HepG2 (cell line): ENCODE measurements at regions not wholly inside any gene's neighbourhood (a gene's known extent, or its start where the extent isn't known, plus 50 kb on each side); places are given as distances from the start of the nearest gene placed in this dataset.

Source experiments
- ATAC-seq: fragments of 200-7000 bp; cut with Tn5 transposase; 3 replicates; pipeline ENCODE4 v1.9.1; 2020; ENCODE audit warnings: mild to moderate bottlenecking, moderate library complexity
- BruUV-seq: library from RNA; stranded (reverse); fragments of 400-500 nt; replicated peaks from 2 replicates; lab custom pipeline; 2021; lab: Mats Ljungman, UMichigan
- CTCF ChIA-PET: fragments of 300-600 bp; formaldehyde crosslinking; extraction: SDS; loops from one replicate; lab custom pipeline; 2021; ENCODE audit warnings: low total read pairs, inconsistent platforms, low intra/inter-chr PET ratio; lab: Yijun Ruan, JAX
- POLR2A ChIA-PET: fragments of 350-600 bp; sonication (Branson Sonifier 250); formaldehyde crosslinking; loops from one replicate; lab custom pipeline; 2020; ENCODE audit warnings: antibody characterized with exemption, inconsistent platforms; lab: Yijun Ruan, JAX
- DNase-seq: peaks from one replicate; pipeline ENCODE4 v3.0.0-alpha.2; 2015; ENCODE audit warnings: low spot score
- FAIRE-seq: peaks from 3 replicates; lab custom pipeline; 2011; peaks lifted over from hg19 to GRCh38; lab: Jason Lieb, UNC
- H2AFZ ChIP-seq: one replicate; pipeline ENCODE4 v1.6.1; 2011; ENCODE audit warnings: low read length, inconsistent platforms
- H3K27ac ChIP-seq: fragments of 300-600 bp; 3 replicates; pipeline ENCODE4 v1.8.0; 2011; ENCODE audit warnings: mixed run types, mild to moderate bottlenecking, mixed read lengths, low read length, inconsistent platforms; ENCODE audit not compliant: insufficient read depth; ENCODE audit errors: extremely low read length
- H3K27me3 ChIP-seq, 2 experiments: fragments of 200-600 bp in 1 of 2; 2 replicates in 1 of 2; 3 replicates in 1 of 2; pipeline versions ENCODE4 v1.6.0 to v1.8.0; 2011; ENCODE audit warnings: low read length in 2 of 2, mild to moderate bottlenecking in 2 of 2, moderate library complexity in 2 of 2, inconsistent platforms in 1 of 2; ENCODE audit not compliant: insufficient read depth in 2 of 2, control insufficient read depth in 1 of 2
- H3K36me3 ChIP-seq, 2 experiments: fragments of 200-600 bp in 1 of 2; replicated peaks in 1 of 2; 2 replicates in 1 of 2; 3 replicates in 1 of 2; pipeline versions ENCODE4 v1.5.1 to v1.8.0; 2011; ENCODE audit warnings: low read length in 2 of 2, inconsistent platforms in 1 of 2; ENCODE audit not compliant: insufficient read depth in 2 of 2, control insufficient read depth in 1 of 2
- H3K4me1 ChIP-seq: 2 replicates; pipeline ENCODE4 v1.5.1; 2012; ENCODE audit warnings: low read length, inconsistent platforms; ENCODE audit not compliant: insufficient read depth
- H3K4me2 ChIP-seq: 2 replicates; pipeline ENCODE4 v1.6.0; 2011; ENCODE audit warnings: low read depth, low read length, inconsistent platforms
- H3K4me3 ChIP-seq, 3 experiments: fragments of 200-600 bp in 1 of 3; sonication (generic), shearing (Covaris generic) in 1 of 3; replicated peaks in 1 of 3; 2 replicates each; pipeline ENCODE4 v1.5.1; 2011 to 2016; ENCODE audit warnings: low read length in 3 of 3, inconsistent platforms in 2 of 3, low read depth in 2 of 3, mild to moderate bottlenecking in 2 of 3, control low read depth in 1 of 3, mixed read lengths in 1 of 3; ENCODE audit not compliant: insufficient read depth in 1 of 3
- H3K79me2 ChIP-seq: one replicate; pipeline ENCODE4 v1.6.1; 2011; ENCODE audit warnings: low read length, inconsistent platforms; ENCODE audit not compliant: insufficient read depth
- H3K9ac ChIP-seq: 2 replicates; pipeline ENCODE4 v1.6.0; 2011; ENCODE audit warnings: mild to moderate bottlenecking, low read depth, low read length, inconsistent platforms; ENCODE audit not compliant: insufficient read depth
- H3K9me3 ChIP-seq: 2 replicates; pipeline ENCODE4 v1.5.1; 2012; ENCODE audit warnings: mild to moderate bottlenecking, low read length
- H4K20me1 ChIP-seq: 2 replicates; pipeline ENCODE4 v1.6.0; 2011; ENCODE audit warnings: inconsistent platforms, mild to moderate bottlenecking, low read length, moderate library complexity; ENCODE audit not compliant: insufficient read depth
- CBX2 ChIP-seq, 2 experiments: fragments of 200-600 bp in 1 of 2; sonication (generic); formaldehyde crosslinking in 1 of 2; IDR thresholded peaks; 2 replicates each; pipeline versions ENCODE4 v1.7.0 to v1.8.1; 2018 to 2022; ENCODE audit warnings: low read depth in 2 of 2, low read length in 1 of 2, mild to moderate bottlenecking in 1 of 2, missing genetic modification reagents in 1 of 2
- HDAC2 ChIP-seq: sonication (generic); formaldehyde crosslinking; IDR thresholded peaks from 2 replicates; pipeline ENCODE4 v1.4.0; 2020; ENCODE audit warnings: missing genetic modification reagents
- MED13 ChIP-seq: sonication (generic); formaldehyde crosslinking; IDR thresholded peaks from 2 replicates; pipeline ENCODE4 v1.5.0; 2020; ENCODE audit warnings: missing genetic modification reagents
- SNAPC2 ChIP-seq: sonication (generic); formaldehyde crosslinking; IDR thresholded peaks from 2 replicates; pipeline ENCODE4 v1.8.1; 2022; ENCODE audit warnings: mild to moderate bottlenecking, missing genetic modification reagents
- TARDBP ChIP-seq: sonication (generic); formaldehyde crosslinking; IDR thresholded peaks from 2 replicates; pipeline ENCODE4 v1.8.0; 2022; ENCODE audit warnings: mild to moderate bottlenecking, missing genetic modification reagents
- ZNF10 ChIP-seq: sonication (generic); formaldehyde crosslinking; IDR thresholded peaks from 2 replicates; pipeline ENCODE4 v1.4.0; 2020; ENCODE audit warnings: mild to moderate bottlenecking, low read depth, missing genetic modification reagents, borderline replicate concordance
- WGBS: methylation state at CpG from one replicate; pipeline ENCODE4 v1.1.6; 2017; ENCODE audit warnings: low lambda C conversion rate; 5-methylcytosine and 5-hydroxymethylcytosine counted together
- in situ Hi-C: cut with HindIII; loops from 2 replicates; pipeline ENCODE4 v1.10.0; 2017; ENCODE audit warnings: low pct_unique_long_range_greater_than_20kb; ENCODE audit not compliant: extremely low pct_ligation_motif_present
- intact Hi-C: fragments of 100-400 bp; cut with micrococcal nuclease; formaldehyde crosslinking; loops from one replicate; pipeline ENCODE4 v1.10.0; 2022; ENCODE audit not compliant: unreplicated experiment
- TF ChIP-seq, protein P1 (sequence below): fragments of 450-650 bp; IDR thresholded peaks from 2 replicates; pipeline ENCODE4 v1.6.1; 2016
- TF ChIP-seq, protein P2 (sequence below): sonication (generic); formaldehyde crosslinking; conservative IDR thresholded peaks from 2 replicates; pipeline ENCODE4 v1.5.0; 2020; ENCODE audit warnings: missing genetic modification reagents
- TF ChIP-seq, protein P3 (sequence below): sonication (generic); formaldehyde crosslinking; IDR thresholded peaks from 2 replicates; pipeline ENCODE4 v1.5.0; 2020; ENCODE audit warnings: mild to moderate bottlenecking, missing genetic modification reagents, borderline replicate concordance
- TF ChIP-seq, protein P4 (sequence below): sonication (generic); formaldehyde crosslinking; IDR thresholded peaks from 2 replicates; pipeline ENCODE4 v1.8.0; 2022; ENCODE audit warnings: mild to moderate bottlenecking, missing genetic modification reagents; ENCODE audit not compliant: insufficient replicate concordance

DNA sequence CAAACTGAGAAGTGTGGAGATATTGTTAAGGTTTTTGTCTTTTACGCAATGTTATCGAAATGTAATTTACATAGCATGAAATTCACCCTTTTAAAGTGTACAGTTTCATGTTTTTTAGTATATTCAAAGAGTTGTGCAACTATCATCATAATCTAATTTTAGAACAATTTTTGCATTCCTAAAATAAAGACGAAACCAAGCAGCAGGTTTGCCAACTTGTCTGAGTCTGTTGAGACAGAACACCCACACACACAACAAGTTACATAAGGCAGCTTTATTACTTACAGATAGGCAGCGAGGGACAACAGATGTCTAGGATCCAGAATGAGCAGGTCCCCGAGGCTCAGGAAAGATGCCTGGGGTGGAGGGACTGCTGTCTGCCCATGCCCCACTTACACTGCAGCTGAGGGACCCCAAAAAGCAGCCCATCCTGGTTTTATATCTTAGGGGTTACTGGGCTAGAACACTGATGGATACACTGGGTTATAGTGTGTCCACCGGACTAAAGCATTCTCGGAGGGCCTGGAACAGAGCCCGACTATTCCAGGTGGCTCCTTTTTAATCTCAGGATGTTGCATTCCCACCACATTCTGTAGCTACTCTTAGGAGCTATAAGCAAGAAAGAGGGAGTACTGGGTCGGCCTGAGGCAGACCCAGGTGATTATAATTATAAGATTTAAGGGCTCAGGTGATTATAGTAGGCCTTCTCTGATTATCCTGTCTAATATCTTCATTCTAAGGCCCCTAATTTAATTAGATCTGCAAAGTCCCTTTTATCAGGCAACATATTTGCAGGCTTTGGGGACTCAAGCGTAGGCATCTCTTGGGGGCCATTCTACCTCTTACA is 150.2 kb upstream of the DOK6 start:
- no peaks in the 10 kb centered on the region for H4K20me1 ChIP-seq
- H2AFZ ChIP-seq: no peak overlapping the region
- no peaks in the 10 kb centered on the region for H3K27me3 ChIP-seq
- H3K27ac ChIP-seq: no peak overlapping the region
- BruUV-seq: no TSS peak
- FAIRE-seq: no peak
- no peaks in the 10 kb centered on the region for H3K4me1 ChIP-seq
- no peaks in the 10 kb centered on the region for H3K36me3 ChIP-seq
- no peak overlapping the region for H3K4me3 ChIP-seq
- no peaks in the 10 kb centered on the region for H3K79me2 ChIP-seq
- intact Hi-C loops: no loop called here
- ChIA-PET CTCF (no interaction called here), POLR2A (no interaction called here)
- H3K4me2 ChIP-seq: no peak overlapping the region
- in situ Hi-C loops: no loop called here
- ATAC-seq: no peak
- 27% methylated on average over 7 of the region's 10 CpGs for WGBS
- no peaks in the 10 kb centered on the region for H3K9me3 ChIP-seq
- DNase-seq: no peak
- no peak overlapping the region for H3K9ac ChIP-seq
- no peak for TF ChIP-seq HDAC2
- TF ChIP-seq, protein P1, sequence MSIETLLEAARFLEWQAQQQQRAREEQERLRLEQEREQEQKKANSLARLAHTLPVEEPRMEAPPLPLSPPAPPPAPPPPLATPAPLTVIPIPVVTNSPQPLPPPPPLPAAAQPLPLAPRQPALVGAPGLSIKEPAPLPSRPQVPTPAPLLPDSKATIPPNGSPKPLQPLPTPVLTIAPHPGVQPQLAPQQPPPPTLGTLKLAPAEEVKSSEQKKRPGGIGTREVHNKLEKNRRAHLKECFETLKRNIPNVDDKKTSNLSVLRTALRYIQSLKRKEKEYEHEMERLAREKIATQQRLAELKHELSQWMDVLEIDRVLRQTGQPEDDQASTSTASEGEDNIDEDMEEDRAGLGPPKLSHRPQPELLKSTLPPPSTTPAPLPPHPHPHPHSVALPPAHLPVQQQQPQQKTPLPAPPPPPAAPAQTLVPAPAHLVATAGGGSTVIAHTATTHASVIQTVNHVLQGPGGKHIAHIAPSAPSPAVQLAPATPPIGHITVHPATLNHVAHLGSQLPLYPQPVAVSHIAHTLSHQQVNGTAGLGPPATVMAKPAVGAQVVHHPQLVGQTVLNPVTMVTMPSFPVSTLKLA: no peak
- TF ChIP-seq, protein P2, sequence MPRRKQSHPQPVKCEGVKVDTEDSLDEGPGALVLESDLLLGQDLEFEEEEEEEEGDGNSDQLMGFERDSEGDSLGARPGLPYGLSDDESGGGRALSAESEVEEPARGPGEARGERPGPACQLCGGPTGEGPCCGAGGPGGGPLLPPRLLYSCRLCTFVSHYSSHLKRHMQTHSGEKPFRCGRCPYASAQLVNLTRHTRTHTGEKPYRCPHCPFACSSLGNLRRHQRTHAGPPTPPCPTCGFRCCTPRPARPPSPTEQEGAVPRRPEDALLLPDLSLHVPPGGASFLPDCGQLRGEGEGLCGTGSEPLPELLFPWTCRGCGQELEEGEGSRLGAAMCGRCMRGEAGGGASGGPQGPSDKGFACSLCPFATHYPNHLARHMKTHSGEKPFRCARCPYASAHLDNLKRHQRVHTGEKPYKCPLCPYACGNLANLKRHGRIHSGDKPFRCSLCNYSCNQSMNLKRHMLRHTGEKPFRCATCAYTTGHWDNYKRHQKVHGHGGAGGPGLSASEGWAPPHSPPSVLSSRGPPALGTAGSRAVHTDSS: no peak
- TF ChIP-seq CBX2 (IDR thresholded peaks at IDR 0.05; ENCODE audit: low read depth, low read length): no peak
- no peak for TF ChIP-seq CBX2 (CRISPR knock-in tag; IDR thresholded peaks at IDR 0.05; ENCODE audit: low read depth)
- no peak for TF ChIP-seq SNAPC2 (CRISPR knock-in tag)
- no peak for TF ChIP-seq ZNF10 (CRISPR knock-in tag)
- TF ChIP-seq MED13 (CRISPR knock-in tag): no peak
- TF ChIP-seq, protein P3, sequence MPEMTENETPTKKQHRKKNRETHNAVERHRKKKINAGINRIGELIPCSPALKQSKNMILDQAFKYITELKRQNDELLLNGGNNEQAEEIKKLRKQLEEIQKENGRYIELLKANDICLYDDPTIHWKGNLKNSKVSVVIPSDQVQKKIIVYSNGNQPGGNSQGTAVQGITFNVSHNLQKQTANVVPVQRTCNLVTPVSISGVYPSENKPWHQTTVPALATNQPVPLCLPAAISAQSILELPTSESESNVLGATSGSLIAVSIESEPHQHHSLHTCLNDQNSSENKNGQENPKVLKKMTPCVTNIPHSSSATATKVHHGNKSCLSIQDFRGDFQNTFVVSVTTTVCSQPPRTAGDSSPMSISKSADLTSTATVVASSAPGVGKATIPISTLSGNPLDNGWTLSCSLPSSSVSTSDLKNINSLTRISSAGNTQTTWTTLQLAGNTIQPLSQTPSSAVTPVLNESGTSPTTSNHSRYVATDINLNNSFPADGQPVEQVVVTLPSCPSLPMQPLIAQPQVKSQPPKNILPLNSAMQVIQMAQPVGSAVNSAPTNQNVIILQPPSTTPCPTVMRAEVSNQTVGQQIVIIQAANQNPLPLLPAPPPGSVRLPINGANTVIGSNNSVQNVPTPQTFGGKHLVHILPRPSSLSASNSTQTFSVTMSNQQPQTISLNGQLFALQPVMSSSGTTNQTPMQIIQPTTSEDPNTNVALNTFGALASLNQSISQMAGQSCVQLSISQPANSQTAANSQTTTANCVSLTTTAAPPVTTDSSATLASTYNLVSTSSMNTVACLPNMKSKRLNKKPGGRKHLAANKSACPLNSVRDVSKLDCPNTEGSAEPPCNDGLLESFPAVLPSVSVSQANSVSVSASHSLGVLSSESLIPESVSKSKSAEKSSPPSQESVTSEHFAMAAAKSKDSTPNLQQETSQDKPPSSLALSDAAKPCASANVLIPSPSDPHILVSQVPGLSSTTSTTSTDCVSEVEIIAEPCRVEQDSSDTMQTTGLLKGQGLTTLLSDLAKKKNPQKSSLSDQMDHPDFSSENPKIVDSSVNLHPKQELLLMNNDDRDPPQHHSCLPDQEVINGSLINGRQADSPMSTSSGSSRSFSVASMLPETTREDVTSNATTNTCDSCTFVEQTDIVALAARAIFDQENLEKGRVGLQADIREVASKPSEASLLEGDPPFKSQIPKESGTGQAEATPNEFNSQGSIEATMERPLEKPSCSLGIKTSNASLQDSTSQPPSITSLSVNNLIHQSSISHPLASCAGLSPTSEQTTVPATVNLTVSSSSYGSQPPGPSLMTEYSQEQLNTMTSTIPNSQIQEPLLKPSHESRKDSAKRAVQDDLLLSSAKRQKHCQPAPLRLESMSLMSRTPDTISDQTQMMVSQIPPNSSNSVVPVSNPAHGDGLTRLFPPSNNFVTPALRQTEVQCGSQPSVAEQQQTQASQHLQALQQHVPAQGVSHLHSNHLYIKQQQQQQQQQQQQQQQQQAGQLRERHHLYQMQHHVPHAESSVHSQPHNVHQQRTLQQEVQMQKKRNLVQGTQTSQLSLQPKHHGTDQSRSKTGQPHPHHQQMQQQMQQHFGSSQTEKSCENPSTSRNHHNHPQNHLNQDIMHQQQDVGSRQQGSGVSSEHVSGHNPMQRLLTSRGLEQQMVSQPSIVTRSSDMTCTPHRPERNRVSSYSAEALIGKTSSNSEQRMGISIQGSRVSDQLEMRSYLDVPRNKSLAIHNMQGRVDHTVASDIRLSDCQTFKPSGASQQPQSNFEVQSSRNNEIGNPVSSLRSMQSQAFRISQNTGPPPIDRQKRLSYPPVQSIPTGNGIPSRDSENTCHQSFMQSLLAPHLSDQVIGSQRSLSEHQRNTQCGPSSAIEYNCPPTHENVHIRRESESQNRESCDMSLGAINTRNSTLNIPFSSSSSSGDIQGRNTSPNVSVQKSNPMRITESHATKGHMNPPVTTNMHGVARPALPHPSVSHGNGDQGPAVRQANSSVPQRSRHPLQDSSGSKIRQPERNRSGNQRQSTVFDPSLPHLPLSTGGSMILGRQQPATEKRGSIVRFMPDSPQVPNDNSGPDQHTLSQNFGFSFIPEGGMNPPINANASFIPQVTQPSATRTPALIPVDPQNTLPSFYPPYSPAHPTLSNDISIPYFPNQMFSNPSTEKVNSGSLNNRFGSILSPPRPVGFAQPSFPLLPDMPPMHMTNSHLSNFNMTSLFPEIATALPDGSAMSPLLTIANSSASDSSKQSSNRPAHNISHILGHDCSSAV: no peak
- TF ChIP-seq, protein P4, sequence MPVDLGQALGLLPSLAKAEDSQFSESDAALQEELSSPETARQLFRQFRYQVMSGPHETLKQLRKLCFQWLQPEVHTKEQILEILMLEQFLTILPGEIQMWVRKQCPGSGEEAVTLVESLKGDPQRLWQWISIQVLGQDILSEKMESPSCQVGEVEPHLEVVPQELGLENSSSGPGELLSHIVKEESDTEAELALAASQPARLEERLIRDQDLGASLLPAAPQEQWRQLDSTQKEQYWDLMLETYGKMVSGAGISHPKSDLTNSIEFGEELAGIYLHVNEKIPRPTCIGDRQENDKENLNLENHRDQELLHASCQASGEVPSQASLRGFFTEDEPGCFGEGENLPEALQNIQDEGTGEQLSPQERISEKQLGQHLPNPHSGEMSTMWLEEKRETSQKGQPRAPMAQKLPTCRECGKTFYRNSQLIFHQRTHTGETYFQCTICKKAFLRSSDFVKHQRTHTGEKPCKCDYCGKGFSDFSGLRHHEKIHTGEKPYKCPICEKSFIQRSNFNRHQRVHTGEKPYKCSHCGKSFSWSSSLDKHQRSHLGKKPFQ (CRISPR knock-in tag): no peak
- no peak for TF ChIP-seq TARDBP (CRISPR knock-in tag)
